ENCODE measurements at regions not wholly inside any gene's neighbourhood (a gene's known extent, or its start where the extent isn't known, plus 50 kb on each side); places are given as distances from the start of the nearest gene placed in this dataset.
A peak's percentile ranks its signal among the peaks of the same experiment; 100 is the strongest.

GRCh38 chr15:47862402-47862801 lies 145.1 kb downstream of the SEMA6D start:
- H3K4me3 ChIP-seq (ENCODE audit: low read depth, low read length) = no peak overlapping the region
- DNase-seq (ENCODE audit: low read depth) = no peak
- TF ChIP-seq CTCF (IDR thresholded peaks at IDR 0.05; ENCODE audit: insufficient read depth, low read length) = no peak

- no peak overlapping the region for H3K4me3 ChIP-seq (ENCODE audit: low read depth, low read length)
- no peak for TF ChIP-seq CTCF (IDR thresholded peaks at IDR 0.05; ENCODE audit: insufficient read depth, low read length)
- DNase-seq (ENCODE audit: low read depth) = no peak
Observed at GRCh38 chr15:47866446-47866845, 149.1 kb downstream of the SEMA6D start.

GRCh38 chr15:47870300-47870955 lies 153.1 kb downstream of the SEMA6D start:
- DNase-seq (ENCODE audit: low read depth) = no peak
- no peak overlapping the region for H3K4me3 ChIP-seq (ENCODE audit: low read depth, low read length)
- no peak for TF ChIP-seq CTCF (IDR thresholded peaks at IDR 0.05; ENCODE audit: insufficient read depth, low read length)

- no peak for TF ChIP-seq CTCF (IDR thresholded peaks at IDR 0.05; ENCODE audit: insufficient read depth, low read length)
- DNase-seq (ENCODE audit: low read depth) = peak; percentile 12
- H3K4me3 ChIP-seq (ENCODE audit: low read depth, low read length) = no peak overlapping the region
Observed at GRCh38 chr15:47870956-47871625, 153.8 kb downstream of the SEMA6D start.

- TF ChIP-seq CTCF (IDR thresholded peaks at IDR 0.05; ENCODE audit: insufficient read depth, low read length) = no peak
- DNase-seq (ENCODE audit: low read depth) = no peak
- H3K4me3 ChIP-seq (ENCODE audit: low read depth, low read length) = no peak overlapping the region
Observed at GRCh38 chr15:47872208-47872607, 154.9 kb downstream of the SEMA6D start.

GRCh38 chr15:47872869-47873432 lies 155.6 kb downstream of the SEMA6D start:
- TF ChIP-seq CTCF (IDR thresholded peaks at IDR 0.05; ENCODE audit: insufficient read depth, low read length) = no peak
- DNase-seq (ENCODE audit: low read depth) = no peak
- H3K4me3 ChIP-seq (ENCODE audit: low read depth, low read length) = no peak overlapping the region
